H1 (cell line): ENCODE measurements at regions not wholly inside any gene's neighbourhood (a gene's known extent, or its start where the extent isn't known, plus 50 kb on each side); places are given as distances from the start of the nearest gene placed in this dataset.

Experiments
- CTCF ChIA-PET: fragments of 300-600 bp; sonication (Branson Sonifier 250); formaldehyde crosslinking; loops from one replicate; lab custom pipeline; 2021; ENCODE audit not compliant: partially characterized antibody; lab: Charles Lee
- POLR2A ChIA-PET: fragments of 300-600 bp; sonication (Branson Sonifier 250); formaldehyde crosslinking; loops from one replicate; lab custom pipeline; 2021; ENCODE audit warnings: inconsistent platforms; ENCODE audit not compliant: partially characterized antibody; lab: Charles Lee
- DNase-seq, 2 experiments: peaks; one replicate each; pipeline versions ENCODE4 v3.0.0 to v3.0.0-alpha.2; 2010 to 2022; ENCODE audit warnings: low spot score in 2 of 2, low read depth in 1 of 2, mixed read lengths in 1 of 2
- FAIRE-seq: peaks from 2 replicates; lab custom pipeline; 2011; peaks lifted over from hg19 to GRCh38; lab: Jason Lieb, UNC
- H2AFZ ChIP-seq: 2 replicates; pipeline ENCODE4 v1.8.1; 2012; ENCODE audit warnings: low read length, inconsistent platforms
- H2AK5ac ChIP-seq: 2 replicates; pipeline ENCODE4 v1.6.1; 2013; ENCODE audit warnings: low read depth, low read length
- H2BK120ac ChIP-seq: replicated peaks from 2 replicates; pipeline ENCODE3; 2013; ENCODE audit warnings: low read depth, low read length, inconsistent platforms
- H2BK12ac ChIP-seq: 2 replicates; pipeline ENCODE4 v1.6.1; 2013; ENCODE audit warnings: low read depth, low read length
- H2BK15ac ChIP-seq: 2 replicates; pipeline ENCODE4 v1.6.1; 2013; ENCODE audit warnings: low read length
- H2BK20ac ChIP-seq: 2 replicates; pipeline ENCODE4 v1.6.1; 2013; ENCODE audit warnings: low read length
- H2BK5ac ChIP-seq: 2 replicates; pipeline ENCODE4 v1.6.1; 2013; ENCODE audit warnings: low read depth, low read length
- H3K14ac ChIP-seq: 2 replicates; pipeline ENCODE4 v1.6.1; 2013; ENCODE audit warnings: inconsistent platforms; ENCODE audit not compliant: insufficient read length
- H3K18ac ChIP-seq: 2 replicates; pipeline ENCODE4 v1.6.1; 2013; ENCODE audit warnings: low read length; ENCODE audit errors: extremely low read depth
- H3K23ac ChIP-seq: 2 replicates; pipeline ENCODE4 v1.6.1; 2013; ENCODE audit warnings: inconsistent platforms; ENCODE audit not compliant: insufficient read length
- H3K23me2 ChIP-seq: 2 replicates; pipeline ENCODE4 v1.6.1; 2013; ENCODE audit warnings: low read depth, low read length
- H3K27ac ChIP-seq: 2 replicates; pipeline ENCODE4 v1.6.1; 2011; ENCODE audit warnings: low read depth, low read length, inconsistent platforms
- H3K27me3 ChIP-seq, 4 experiments: replicated peaks in 1 of 4; 1 replicate in 1 of 4; 2 replicates in 3 of 4; pipeline versions ENCODE4 v1.6.1 to v1.8.1; 2011 to 2013; ENCODE audit warnings: low read length in 3 of 4, mild to moderate bottlenecking in 3 of 4, inconsistent platforms in 2 of 4, mixed read lengths in 2 of 4, moderate library complexity in 1 of 4; ENCODE audit not compliant: control insufficient read depth in 3 of 4, insufficient read depth in 3 of 4; ENCODE audit errors: extremely low read depth in 1 of 4
- H3K36me3 ChIP-seq, 4 experiments: 2 replicates each; pipeline versions ENCODE4 v1.6.1 to v1.8.1; 2011 to 2013; ENCODE audit warnings: mild to moderate bottlenecking in 4 of 4, low read length in 3 of 4, moderate library complexity in 2 of 4, control low read depth in 1 of 4, inconsistent platforms in 1 of 4; ENCODE audit not compliant: insufficient read depth in 4 of 4, control insufficient read depth in 2 of 4
- H3K4ac ChIP-seq: replicated peaks from 2 replicates; pipeline ENCODE3; 2013; ENCODE audit warnings: low read length, low read depth, mixed read lengths, inconsistent platforms; ENCODE audit not compliant: insufficient read length
- H3K4me1 ChIP-seq, 4 experiments: replicated peaks in 1 of 4; 1 replicate in 1 of 4; 2 replicates in 3 of 4; pipeline versions ENCODE4 v1.6.1 to v1.8.1; 2011 to 2013; ENCODE audit warnings: low read length in 3 of 4, inconsistent platforms in 2 of 4, mixed read lengths in 1 of 4; ENCODE audit not compliant: insufficient read depth in 4 of 4, control insufficient read depth in 3 of 4
- H3K4me2 ChIP-seq, 2 experiments: 2 replicates each; pipeline versions ENCODE4 v1.6.1 to v1.8.1; 2011 to 2013; ENCODE audit warnings: low read depth in 2 of 2, low read length in 2 of 2, control low read depth in 1 of 2, inconsistent platforms in 1 of 2, mild to moderate bottlenecking in 1 of 2; ENCODE audit not compliant: insufficient read depth in 1 of 2
- H3K4me3 ChIP-seq, 4 experiments: fragments of 200-600, 300-600 bp in 1 of 4; sonication (generic), shearing (Covaris generic), sonication (Bioruptor Twin) in 1 of 4; 2 replicates each; pipeline versions ENCODE4 v1.5.1 to v1.8.1; 2011 to 2016; ENCODE audit warnings: low read length in 4 of 4, low read depth in 3 of 4, control low read depth in 2 of 4, inconsistent platforms in 2 of 4, mild to moderate bottlenecking in 2 of 4, mixed read lengths in 1 of 4, moderate library complexity in 1 of 4; ENCODE audit not compliant: insufficient read depth in 2 of 4; ENCODE audit errors: extremely low read depth in 1 of 4
- H3K56ac ChIP-seq: replicated peaks from 2 replicates; pipeline ENCODE3; 2013; ENCODE audit warnings: low read depth, mild to moderate bottlenecking, mixed read lengths, low read length, inconsistent platforms; ENCODE audit not compliant: insufficient read length
- H3K79me1 ChIP-seq: 2 replicates; pipeline ENCODE4 v1.6.1; 2013; ENCODE audit warnings: low read depth, low read length, control low read depth
- H3K79me2 ChIP-seq, 2 experiments: 2 replicates each; pipeline versions ENCODE4 v1.6.1 to v1.8.1; 2012 to 2013; ENCODE audit warnings: low read length in 2 of 2, mild to moderate bottlenecking in 2 of 2, inconsistent platforms in 1 of 2; ENCODE audit not compliant: insufficient read depth in 2 of 2, control insufficient read depth in 1 of 2
- H3K9ac ChIP-seq, 4 experiments: replicated peaks in 1 of 4; 1 replicate in 1 of 4; 2 replicates in 3 of 4; pipeline versions ENCODE4 v1.6.1 to v1.8.1; 2011 to 2013; ENCODE audit warnings: low read depth in 3 of 4, low read length in 3 of 4, control low read depth in 2 of 4, mild to moderate bottlenecking in 2 of 4, moderate library complexity in 2 of 4, inconsistent platforms in 1 of 4; ENCODE audit errors: extremely low read depth in 1 of 4
- H3K9me3 ChIP-seq, 2 experiments: 2 replicates each; pipeline versions ENCODE4 v1.6.1 to v1.8.1; 2012 to 2013; ENCODE audit warnings: mild to moderate bottlenecking in 2 of 2, moderate library complexity in 2 of 2, control low read depth in 1 of 2, inconsistent platforms in 1 of 2, low read depth in 1 of 2, low read length in 1 of 2, mixed read lengths in 1 of 2; ENCODE audit not compliant: insufficient read depth in 2 of 2
- H4K20me1 ChIP-seq, 2 experiments: replicated peaks in 1 of 2; 2 replicates each; pipeline versions ENCODE3 to v1.8.1; 2011 to 2013; ENCODE audit warnings: inconsistent platforms in 2 of 2, low read length in 2 of 2, mild to moderate bottlenecking in 1 of 2; ENCODE audit not compliant: insufficient read depth in 2 of 2, control insufficient read depth in 1 of 2
- H4K5ac ChIP-seq: 2 replicates; pipeline ENCODE4 v1.6.1; 2013; ENCODE audit warnings: low read length, low read depth, mixed read lengths, inconsistent platforms; ENCODE audit not compliant: insufficient read length
- H4K8ac ChIP-seq: 2 replicates; pipeline ENCODE4 v1.8.0; 2013; ENCODE audit warnings: mild to moderate bottlenecking, moderate library complexity, low read length, inconsistent platforms; ENCODE audit not compliant: insufficient read depth; ENCODE audit errors: extremely low read depth
- H4K91ac ChIP-seq: replicated peaks from 2 replicates; pipeline ENCODE3; 2013; ENCODE audit warnings: low read length, mixed read lengths, inconsistent platforms; ENCODE audit not compliant: insufficient read length
- BACH1 ChIP-seq: IDR thresholded peaks from 2 replicates; pipeline ENCODE4 v1.6.1; 2012; ENCODE audit warnings: low read length, improper control_type of control experiment
- CHD2 ChIP-seq: IDR thresholded peaks from 2 replicates; pipeline ENCODE4 v1.6.1; 2012; ENCODE audit warnings: low read length, improper control_type of control experiment
- MAFK ChIP-seq: IDR thresholded peaks from 2 replicates; pipeline ENCODE4 v1.6.1; 2012; ENCODE audit warnings: low read depth, mild to moderate bottlenecking, improper control_type of control experiment, low read length
- PHF8 ChIP-seq: fragments of 200-600 bp; sonication (generic); conservative IDR thresholded peaks from 2 replicates; pipeline ENCODE4 v1.7.1; 2012; ENCODE audit warnings: low read depth, mild to moderate bottlenecking, inconsistent platforms, low read length, moderate library complexity
- SP1 ChIP-seq: IDR thresholded peaks from 2 replicates; pipeline ENCODE4 v1.6.1; 2011; ENCODE audit warnings: low read depth, low read length

GRCh38 chr12:47410383-47410782 lies 295.4 kb downstream of the RPAP3 start:
- no peak for FAIRE-seq
- Histone ChIP-seq H3K4me1 (no peaks in the 10 kb centered on the region), H3K4ac (no peak overlapping the region), H3K36me3 (no peaks in the 10 kb centered on the region), H3K9ac (no peak overlapping the region)
- CTCF ChIA-PET: interaction anchor here (0.9 to 3.4 kb wide), 2 partner anchors 12 to 377 kb away, joined by 6 to 26 read pairs; no protein-coding TSS in a partner anchor
- TF ChIP-seq MAFK: no peak
- TF ChIP-seq PHF8: no peak
- no peak for TF ChIP-seq CHD2
- no peak for TF ChIP-seq SP1
- TF ChIP-seq BACH1: no peak
- TF ChIP-seq, all 59 proteins: peak for 0
- Histone ChIP-seq H2BK15ac (no peak overlapping the region), H3K27ac (no peak overlapping the region), H2AFZ (no peak overlapping the region), H4K20me1 (no peaks in the 10 kb centered on the region), H3K18ac (no peak overlapping the region), H3K27me3 (no peaks in the 10 kb centered on the region), H3K23me2 (no peaks in the 10 kb centered on the region), H4K5ac (no peak overlapping the region), H2AK5ac (no peak overlapping the region), H4K8ac (no peak overlapping the region), H4K91ac (no peak overlapping the region), H3K56ac (no peak overlapping the region), H3K9me3 (no peaks in the 10 kb centered on the region), H2BK5ac (no peak overlapping the region), H3K79me1 (no peaks in the 10 kb centered on the region), H3K14ac (no peak overlapping the region), H3K79me2 (no peaks in the 10 kb centered on the region), H2BK20ac (no peak overlapping the region), H3K23ac (no peak overlapping the region), H2BK12ac (no peak overlapping the region), H3K4me3 (no peak overlapping the region), H2BK120ac (no peak overlapping the region), H3K4me2 (no peak overlapping the region)
- POLR2A ChIA-PET: no interaction called here
- DNase-seq: no peak
